GM21576 (cell line): ENCODE measurements at regions not wholly inside any gene's neighbourhood (a gene's known extent, or its start where the extent isn't known, plus 50 kb on each side); places are given as distances from the start of the nearest gene placed in this dataset.

Experiments
- ATAC-seq: cut with Tn5 transposase; IDR thresholded peaks from one replicate; pipeline ENCODE4 v1.9.1; 2021; ENCODE audit warnings: mild to moderate bottlenecking, moderate library complexity; ENCODE audit not compliant: unreplicated experiment

GRCh38 chr18:60962625-60963024 lies 370.6 kb upstream of the CDH20 start:
- ATAC-seq, result no peak

- ATAC-seq, result no peak
Measured at GRCh38 chr18:60965856-60966255, 367.4 kb upstream of the CDH20 start.

- no peak for ATAC-seq
Measured at GRCh38 chr18:60966876-60967275, 366.4 kb upstream of the CDH20 start.

- ATAC-seq, result no peak
Measured at GRCh38 chr18:60975420-60975819, 357.8 kb upstream of the CDH20 start.

GRCh38 chr18:60976976-60977375 lies 356.3 kb upstream of the CDH20 start:
- ATAC-seq, result no peak

GRCh38 chr18:60978338-60978737 lies 354.9 kb upstream of the CDH20 start:
- no peak for ATAC-seq

GRCh38 chr18:60980422-60981005 lies 352.7 kb upstream of the CDH20 start:
- no peak for ATAC-seq

- ATAC-seq, result no peak
Measured at GRCh38 chr18:60981682-60982328, 351.4 kb upstream of the CDH20 start.

- no peak for ATAC-seq
Measured at GRCh38 chr18:60982329-60982695, 350.9 kb upstream of the CDH20 start.

GRCh38 chr18:60982928-60983327 lies 350.3 kb upstream of the CDH20 start:
- no peak for ATAC-seq

- no peak for ATAC-seq
Measured at GRCh38 chr18:60984510-60984909, 348.7 kb upstream of the CDH20 start.

- no peak for ATAC-seq
Measured at GRCh38 chr18:60987963-60988362, 345.3 kb upstream of the CDH20 start.

- no peak for ATAC-seq
Measured at GRCh38 chr18:60996326-60996725, 336.9 kb upstream of the CDH20 start.

- ATAC-seq, result no peak
Measured at GRCh38 chr18:60996822-60997221, 336.4 kb upstream of the CDH20 start.

- no peak for ATAC-seq
Measured at GRCh38 chr18:61001138-61001537, 332.1 kb upstream of the CDH20 start.

- no peak for ATAC-seq
Measured at GRCh38 chr18:61006687-61007224, 326.5 kb upstream of the CDH20 start.

- no peak for ATAC-seq
Measured at GRCh38 chr18:61019338-61020301, 313.6 kb upstream of the CDH20 start.

GRCh38 chr18:61025596-61025995 lies 307.6 kb upstream of the CDH20 start:
- ATAC-seq, result no peak

- ATAC-seq, result no peak
Measured at GRCh38 chr18:61031626-61032025, 301.6 kb upstream of the CDH20 start.

GRCh38 chr18:61034580-61034979 lies 298.6 kb upstream of the CDH20 start:
- ATAC-seq, result no peak

- ATAC-seq, result no peak
Measured at GRCh38 chr18:61039251-61039650, 294.0 kb upstream of the CDH20 start.

- no peak for ATAC-seq
Measured at GRCh38 chr18:61047794-61048193, 285.4 kb upstream of the CDH20 start.
